ENCODE measurements at regions not wholly inside any gene's neighbourhood (a gene's known extent, or its start where the extent isn't known, plus 50 kb on each side); places are given as distances from the start of the nearest gene placed in this dataset.
"Not testable (repeated sequence)": the region's sequence is repeated elsewhere in the genome, so short reads cannot be mapped to it uniquely, and the experiment has no call there.

DNA sequence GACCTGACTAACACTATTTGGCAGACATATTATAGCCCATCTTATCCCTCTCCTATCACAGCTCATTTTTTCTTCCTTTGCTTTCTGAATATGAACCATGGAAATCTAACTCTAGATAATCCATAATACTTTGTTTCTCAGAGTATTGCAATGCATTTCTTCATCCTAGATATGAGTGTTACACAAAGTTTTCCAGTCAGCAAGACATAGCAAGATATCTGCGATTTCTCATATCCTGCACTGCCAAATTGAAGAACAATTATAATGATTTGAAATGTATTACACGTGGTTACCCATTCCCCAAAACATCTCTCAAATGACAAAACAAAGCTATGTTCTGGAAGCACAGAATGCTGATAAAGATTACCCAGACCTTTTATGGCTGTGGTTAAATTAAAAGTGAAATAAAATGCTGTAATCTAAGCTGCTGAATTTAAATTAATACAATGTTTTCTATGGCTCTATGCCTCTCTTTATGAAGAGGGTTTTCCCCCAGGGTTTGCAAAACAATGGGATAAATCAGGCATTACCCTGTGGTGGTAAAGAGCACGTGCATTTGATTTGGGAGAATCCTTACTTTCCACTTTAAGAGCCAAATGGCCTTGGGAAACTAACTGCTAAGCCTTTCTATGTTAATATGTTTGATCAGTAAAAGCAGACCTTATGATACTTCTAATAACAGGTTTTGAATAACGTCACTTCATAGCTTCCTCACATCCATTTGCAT lies 1291.0 kb upstream of the CNTN5 start:
- no peak for DNase-seq

DNA sequence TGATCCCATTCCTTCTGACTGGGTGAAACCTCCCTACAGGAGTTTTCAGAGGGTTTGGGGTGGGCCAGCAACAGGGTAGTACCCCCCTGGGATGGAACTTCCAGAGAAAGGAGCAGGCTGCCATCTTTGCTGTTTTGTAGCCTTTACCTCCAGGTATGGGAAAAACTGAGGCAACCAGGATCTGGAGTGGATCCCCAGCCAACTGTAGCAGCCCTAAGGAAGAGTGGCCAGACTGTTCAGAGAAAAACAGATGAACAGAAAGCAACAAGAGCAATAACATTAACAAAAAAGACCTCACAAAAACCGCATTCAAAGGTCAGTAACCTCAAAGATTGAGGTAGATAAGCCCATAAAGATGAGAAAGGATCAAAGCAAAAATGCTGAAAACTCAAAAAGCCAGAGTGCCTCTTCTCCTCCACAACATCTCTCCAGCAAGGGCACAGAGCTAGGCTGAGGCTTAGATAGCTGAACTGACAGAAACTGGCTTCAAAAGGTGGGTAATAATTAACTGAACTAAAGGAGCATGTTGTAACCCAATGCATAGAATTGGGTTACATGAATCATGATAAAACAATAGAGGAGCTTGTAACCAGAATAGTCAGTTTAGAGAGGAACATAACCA lies 1288.6 kb upstream of the CNTN5 start:
- no peak for DNase-seq

DNA sequence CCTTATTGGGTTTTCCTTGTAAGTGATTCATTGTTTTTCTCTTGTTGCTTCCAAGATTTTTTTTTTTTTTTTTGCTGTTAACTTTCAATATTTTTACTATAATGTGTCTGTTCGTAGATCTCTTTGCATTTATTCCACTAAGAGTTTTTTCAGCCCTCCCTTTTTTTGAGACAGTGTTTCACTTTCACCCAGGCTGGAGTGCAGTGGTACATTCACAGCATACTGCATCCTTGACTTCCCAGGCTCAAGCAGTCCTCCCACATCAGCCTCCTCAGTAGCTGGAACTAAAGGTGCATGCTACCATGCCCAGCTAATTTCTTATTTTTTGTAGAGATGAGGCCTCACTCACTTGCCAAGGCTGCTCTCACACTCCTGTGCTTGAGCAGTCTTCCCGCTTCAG lies 1282.0 kb upstream of the CNTN5 start:
- no peak for DNase-seq

DNA sequence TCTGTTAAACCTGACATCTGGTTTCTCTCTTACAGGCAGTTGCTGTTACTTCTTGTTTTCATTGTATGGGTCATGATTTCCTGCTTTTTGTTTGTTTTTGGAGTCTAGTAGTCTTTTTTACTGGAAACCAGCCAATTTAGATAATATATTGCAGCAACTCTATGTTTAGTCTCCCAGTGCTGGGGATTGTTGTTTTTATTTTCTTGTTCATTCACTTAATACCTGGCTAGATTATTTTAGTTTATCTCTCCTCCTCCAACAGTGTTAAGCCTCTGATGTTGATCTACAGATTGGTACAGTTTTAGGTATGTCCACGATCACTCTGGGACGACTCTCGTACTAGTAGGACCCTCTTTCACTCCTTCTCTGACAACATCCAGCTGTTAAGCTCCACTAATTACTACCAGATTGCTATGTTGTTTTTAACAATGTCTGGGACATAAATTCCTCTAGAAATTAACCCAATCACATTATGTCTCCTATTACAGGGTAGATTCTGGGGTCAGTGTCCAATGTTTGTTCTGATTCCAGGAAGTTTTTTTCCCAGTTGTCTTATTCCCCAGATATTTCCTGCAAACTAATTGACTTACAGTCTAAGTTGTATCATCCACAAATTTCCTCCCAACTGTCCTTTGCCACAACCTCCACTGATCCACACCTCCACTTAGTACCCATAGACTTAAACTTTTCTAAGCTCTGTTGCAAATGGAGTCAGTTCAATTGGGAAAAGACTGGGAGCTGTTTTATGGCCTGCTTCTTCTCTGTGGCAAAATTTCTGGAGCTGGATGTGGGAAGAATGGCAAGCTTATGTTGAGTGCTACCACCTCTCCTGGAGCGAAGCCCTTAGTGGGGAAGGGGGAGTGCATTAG lies 1280.6 kb upstream of the CNTN5 start:
- DNase-seq: peak; percentile 33

DNA sequence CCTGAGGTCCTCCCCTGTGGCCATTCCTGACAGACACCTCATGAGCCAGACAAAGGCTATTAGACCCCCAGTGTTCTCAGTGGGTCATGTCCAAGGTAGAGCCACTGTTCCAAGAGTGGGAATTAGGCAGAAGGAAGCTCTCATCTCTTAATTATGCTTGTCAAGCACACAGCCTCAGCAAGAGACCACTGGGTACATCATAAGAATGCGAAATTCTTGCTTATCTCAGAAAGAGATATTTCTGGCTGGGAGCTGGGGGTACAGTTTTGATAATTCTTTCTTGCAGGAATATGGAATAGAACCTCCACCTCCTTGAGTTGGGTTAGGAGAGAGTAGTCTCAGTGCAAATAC lies 1280.0 kb upstream of the CNTN5 start:
- DNase-seq: no peak

DNA sequence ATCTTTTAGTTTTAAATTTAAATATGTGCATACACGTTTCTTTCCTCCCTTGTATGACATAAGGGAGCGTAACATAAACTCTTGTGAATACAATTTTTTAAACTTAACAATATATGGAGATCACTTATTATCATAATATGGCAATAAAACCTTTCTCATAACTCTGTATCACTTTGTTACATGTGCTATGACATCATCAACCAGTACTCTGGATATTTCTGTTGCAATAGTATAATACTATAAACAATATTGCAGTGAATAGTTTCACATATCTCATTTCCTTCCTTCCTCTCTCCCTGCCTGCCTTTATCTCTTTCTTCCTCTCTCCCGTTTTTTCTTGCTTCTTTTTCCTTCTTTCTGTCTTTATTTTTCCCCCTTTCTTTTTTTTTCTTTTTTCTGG lies 1278.0 kb upstream of the CNTN5 start:
- no peak for DNase-seq

DNA sequence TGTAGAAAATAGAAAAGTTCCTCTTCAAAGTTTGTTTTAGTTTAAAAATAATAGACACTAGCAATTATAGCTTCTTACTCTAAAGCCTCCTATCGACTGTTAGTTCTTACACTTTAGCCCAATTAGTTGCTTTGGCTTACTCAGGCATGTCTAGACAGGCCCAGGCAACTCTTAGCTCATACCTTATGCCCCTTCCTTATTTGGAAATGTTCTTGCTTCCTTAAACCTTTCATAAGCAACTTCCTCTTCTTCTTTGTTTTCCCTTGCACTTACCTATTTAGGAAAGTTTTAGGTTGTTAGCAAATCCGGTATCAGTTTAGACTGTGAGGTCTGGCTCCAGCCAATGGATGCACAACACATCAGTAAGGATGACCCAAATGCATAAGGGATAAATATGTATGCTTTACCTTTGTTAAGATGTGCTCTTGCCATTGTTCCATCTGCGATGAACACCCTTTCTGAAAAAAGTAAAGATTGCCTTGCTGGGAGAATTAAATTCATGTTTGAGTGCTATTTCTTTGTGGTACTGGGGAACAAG lies 1277.5 kb upstream of the CNTN5 start:
- DNase-seq: peak; percentile 49

DNA sequence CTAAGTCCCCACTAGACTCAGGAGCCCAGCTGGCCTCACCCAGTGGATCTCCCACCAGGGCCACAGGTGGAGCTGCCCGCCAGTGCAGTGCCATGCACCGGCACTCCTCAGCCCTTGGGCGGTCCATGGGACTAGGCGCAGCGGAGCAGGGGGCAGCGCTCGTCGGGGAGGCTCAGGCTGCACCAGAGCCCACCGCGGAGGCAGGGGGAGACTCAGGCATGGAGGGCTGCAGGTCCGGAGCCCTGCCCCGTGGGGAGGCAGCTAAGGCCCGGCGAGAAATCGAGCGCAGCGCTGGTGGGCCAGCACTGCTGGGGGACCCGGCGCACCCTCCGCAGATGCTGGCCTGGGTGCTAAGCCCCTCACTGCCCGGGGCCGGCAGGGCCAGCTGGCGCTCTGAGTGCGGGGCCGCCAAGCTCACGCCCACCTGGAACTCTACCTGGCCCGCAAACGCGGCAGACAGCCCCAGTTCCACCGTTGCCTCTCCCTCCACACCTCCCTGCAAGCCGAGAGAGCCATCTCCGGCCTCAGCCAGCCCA lies 1275.2 kb upstream of the CNTN5 start:
- DNase-seq: no peak

DNA sequence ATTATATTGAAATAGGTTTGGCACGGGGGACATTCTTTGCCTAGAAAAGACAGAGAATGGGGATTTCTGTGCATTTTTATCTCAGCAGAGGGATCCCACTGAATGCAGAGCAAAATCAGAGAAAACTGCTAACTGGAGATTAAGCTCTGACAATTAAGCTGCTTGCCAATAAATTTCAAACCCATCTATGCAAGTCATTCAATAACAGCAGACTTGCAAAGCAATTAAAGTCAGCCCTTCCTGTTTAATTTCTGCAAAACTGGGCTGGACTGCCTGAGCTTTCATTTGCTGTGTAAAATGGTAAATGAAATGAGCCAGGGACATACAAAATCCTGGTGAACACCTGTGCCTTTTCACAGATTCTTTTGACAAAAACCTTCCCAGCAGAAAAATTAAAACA lies 1273.9 kb upstream of the CNTN5 start:
- DNase-seq: peak; percentile 77

DNA sequence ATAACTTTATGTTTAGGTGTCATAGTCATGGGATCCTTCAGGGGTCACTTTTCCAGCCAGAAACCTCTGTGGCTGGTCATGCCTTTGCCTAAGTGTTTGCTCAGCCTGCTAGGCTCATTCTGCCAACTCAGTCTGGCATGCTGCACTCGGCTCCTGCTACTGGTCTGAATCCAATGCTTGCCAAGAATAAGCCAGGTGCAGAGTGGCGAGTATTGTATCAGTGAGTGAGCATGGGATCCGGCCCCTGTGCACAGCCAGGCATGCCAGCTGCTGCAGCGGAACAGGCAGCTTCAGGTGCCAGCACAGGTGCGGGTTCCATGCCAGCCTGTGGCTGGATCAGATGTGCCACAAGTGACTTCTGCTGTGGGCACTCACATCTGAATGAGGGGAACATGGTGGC lies 1269.3 kb upstream of the CNTN5 start:
- peak; percentile 88 for DNase-seq

DNA sequence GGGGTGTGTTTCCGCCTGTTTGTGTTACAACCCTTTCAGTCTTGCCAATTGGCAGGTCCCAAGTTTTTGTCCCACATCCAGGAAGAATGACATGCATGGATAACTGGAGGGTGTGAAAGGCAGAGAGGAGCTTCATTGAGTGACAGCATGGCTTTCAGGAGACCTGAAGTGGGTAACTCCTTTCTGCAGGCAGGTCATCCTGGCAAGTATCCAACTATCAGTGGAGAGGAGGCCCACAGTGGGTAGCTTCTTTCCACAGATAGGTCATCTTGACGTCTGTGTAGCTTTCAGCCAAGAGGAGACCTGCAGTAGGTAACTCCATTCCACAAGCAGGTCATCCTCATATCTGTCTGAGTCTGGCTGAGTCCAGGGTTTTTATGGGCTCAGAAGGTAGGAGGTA lies 1268.8 kb upstream of the CNTN5 start:
- DNase-seq: no peak

DNA sequence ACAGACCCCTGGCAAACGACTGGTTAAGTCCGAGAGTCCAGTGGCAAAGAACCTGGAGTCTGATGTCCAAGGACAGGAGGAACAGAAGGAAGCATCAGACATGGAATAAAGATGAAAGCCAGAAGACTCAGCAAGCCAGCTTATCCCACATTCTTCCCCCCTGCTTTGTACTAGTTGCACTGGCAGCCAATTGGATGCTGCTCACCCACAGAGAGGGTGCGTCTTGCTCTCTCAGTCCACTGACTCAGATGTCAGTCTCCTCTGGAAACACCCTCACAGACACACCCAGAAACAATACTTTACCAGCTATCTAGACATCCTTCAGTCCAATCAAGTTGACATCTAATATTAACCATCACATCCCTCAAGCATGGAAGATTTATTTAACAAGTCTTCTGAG lies 1265.8 kb upstream of the CNTN5 start:
- no peak for DNase-seq

DNA sequence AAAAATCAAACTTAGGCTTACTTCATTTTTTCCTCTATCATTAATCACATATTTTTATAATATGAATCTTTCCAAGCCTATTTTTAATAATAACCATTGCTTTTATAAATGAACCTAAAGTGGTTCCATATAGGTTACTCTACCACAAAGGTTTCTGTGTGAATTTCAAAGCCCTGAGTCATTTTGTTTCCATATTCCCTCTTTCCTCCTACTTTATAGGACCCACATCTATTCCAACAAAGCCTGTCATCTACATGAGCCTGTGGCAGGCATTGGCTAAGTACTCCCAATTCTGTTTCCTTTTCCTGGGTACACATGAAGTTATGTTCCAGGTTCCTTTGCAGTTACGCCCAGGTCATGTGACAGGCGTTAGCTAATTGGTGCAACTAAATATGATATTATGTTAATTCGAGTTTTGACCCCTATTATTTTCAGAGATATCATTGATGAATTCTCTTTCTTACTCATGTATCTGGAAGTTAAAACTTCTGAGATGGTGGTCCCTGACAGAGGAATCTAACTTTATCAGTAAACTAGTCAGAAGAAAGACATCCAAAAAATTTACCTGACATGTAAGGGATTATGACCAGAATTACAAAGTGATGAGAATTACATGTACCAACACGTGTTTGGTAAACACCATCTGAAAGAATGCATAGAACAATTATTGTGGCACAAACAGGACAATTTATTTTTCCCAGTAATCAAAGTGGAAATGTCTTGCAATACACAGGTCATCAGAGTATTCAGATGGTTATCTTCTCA lies 1264.0 kb upstream of the CNTN5 start:
- DNase-seq: no peak

DNA sequence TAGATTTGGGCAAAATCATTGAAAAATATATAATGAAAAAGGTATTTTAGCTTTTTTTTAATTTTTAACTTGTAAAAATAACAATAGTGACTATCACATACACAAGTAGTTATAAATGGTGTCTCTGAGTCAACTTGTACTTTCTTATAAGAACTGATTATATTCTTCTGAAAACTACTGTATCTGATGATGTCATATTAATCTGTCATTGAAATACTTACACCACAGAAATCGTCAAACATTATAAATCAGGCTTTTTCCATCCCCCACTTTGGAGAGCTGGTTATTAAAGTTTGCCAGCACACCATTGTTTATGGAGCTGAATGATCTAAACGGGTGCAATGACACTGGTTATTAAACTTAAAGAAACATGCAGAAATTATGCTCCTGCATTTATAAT lies 1259.6 kb upstream of the CNTN5 start:
- DNase-seq: no peak

DNA sequence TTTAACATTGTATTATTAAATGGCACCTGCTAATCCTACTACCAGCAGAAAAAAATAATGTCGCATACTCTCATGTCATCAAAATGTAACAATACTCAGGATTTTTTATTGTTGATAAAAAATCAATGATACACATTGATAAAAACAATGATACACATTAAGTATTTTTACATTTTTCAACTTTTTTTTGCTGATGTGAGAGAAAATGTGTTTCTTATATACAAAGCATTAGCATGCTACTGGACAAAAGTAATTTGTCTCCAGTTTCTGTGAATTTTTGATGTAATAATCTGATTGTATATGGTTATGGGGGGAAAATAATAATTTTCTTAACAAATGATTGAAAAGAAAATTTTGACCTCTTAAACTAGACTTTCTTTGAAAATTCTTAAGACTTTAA lies 1256.6 kb upstream of the CNTN5 start:
- DNase-seq: no peak

DNA sequence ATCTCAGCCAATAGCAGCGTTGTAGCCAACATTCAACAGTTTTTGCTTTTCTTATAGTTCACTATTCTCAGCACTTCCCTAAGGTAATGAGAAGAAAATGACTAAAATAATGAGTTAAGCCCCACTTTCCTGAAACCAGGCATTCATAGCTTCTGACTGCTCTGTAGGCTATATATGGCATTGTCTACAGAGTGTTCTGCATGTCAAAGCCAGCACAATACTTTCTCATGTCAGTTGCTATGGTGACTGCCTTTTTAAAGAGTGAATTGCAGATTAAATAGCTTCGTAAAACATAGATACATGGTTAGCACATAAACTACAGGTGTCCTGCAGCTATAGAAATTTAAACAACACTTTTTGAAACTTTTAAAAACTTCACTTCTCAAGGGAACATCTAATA lies 1256.1 kb upstream of the CNTN5 start:
- DNase-seq: no peak

DNA sequence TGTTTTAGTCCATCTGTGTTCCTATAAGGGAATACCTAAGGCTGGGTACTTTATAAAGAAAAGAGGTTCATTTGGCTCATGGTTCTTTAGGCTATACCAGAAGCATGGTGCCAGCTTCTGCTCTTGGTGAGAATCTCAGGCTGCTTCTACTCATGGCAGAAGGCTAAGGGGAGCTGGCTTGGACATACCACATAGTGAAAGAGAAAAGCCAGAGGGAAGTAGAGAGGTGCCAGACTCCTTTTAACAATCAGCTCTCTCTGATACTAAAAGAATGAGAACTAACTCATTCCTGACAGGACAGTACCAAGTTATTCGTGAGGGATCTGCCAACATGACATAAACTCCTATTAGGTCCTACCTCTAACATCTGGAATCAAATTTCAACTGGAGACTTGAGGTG lies 1250.2 kb upstream of the CNTN5 start:
- DNase-seq: no peak

DNA sequence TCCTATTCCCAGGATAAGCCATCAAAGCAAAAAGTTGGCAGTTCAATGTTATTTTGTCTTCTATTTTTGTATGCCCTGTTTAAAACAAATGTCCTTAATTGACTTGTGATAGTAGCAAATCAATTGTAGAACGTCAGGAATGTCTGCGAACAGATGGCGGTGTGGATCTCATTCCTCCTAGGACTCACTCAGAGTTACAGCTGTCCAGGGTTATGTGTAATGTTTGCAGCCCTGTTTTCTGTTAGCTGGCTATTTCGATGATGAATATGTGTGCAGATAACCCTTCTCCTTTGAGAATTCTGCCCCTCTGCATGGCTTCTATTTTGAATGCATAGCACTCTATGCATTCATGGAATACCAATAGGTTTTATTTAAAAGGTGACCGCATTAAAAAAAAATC lies 1248.0 kb upstream of the CNTN5 start:
- no peak for DNase-seq

DNA sequence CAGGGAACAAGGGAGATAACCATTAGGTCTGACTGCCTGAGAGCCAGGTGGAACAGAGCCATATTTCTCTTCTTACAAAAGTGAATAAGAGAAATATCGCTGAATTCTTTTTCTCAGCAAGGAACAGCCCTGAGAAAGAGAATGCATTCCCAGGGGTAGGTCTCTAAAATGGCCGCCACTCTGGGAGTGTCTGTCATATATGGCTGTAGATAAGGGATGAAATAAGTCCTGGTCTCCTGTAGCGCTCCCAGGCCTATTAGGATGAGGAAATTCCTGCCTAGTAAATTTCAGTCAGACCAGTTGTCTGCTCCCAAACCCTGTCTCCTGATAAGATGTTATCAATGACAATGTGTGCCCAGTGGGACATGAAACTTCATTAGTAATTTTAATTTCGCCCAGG lies 1236.4 kb upstream of the CNTN5 start:
- not testable (repeated sequence) for DNase-seq

DNA sequence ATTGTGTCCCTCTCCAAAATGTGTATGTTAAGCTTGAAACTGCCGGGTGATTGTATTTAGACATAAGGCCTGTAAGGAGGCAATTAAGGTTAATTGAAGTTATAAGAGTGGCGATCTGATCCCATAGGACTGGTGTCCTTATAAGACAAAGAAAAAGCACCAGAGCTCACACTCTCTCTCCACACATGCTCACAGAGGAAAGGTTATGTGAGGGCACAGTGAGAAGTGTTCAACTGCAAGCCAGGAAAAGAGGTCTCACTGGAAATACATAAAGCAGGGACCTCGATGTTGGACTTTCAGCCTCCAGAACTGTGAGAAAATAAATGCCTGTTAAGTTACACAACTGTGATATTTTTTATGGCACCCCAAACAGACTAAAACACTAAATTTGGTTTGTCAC lies 1233.8 kb upstream of the CNTN5 start:
- peak; percentile 31 for DNase-seq

DNA sequence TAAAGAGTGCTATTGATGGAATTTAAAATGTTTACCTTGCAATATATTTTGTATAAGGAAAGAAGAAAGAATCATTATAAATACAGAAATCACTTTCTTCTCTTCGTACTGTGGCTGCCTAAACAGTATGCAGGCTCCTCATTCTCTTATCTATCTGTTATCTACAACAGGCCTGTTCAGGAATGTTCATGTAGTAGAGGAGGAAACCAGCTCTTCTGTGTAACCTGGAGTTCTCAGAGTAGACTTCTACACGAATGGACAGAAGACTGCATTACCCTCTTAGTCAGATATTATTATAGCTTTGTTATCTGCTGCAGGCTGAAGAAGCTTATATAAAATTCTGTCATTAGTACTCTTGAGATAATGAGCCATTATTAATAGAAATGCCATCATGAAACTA lies 1225.9 kb upstream of the CNTN5 start:
- no peak for DNase-seq

DNA sequence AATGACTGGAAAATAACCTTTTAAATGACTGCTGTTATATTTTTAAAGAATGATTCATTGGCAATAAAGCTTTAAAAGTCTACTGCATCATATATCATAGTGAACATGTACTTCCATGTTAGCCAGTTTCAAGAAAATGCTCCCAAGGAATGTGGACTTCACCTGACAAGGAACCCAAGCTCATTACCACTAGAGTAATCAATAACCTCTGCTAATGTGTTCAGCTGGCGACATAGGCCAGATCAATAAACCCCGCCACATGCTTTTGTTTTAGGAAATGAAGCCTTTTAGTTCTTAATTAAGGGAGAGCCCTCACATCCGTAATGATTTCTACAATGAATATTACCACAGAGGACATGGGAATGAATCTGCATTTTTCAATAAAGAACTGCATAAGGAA lies 1219.9 kb upstream of the CNTN5 start:
- no peak for DNase-seq
